ENCODE measurements at regions not wholly inside any gene's neighbourhood (a gene's known extent, or its start where the extent isn't known, plus 50 kb on each side); places are given as distances from the start of the nearest gene placed in this dataset.

GRCh38 chr5:10059556-10059955 lies 190.1 kb downstream of the ATPSCKMT start:
- DNase-seq (ENCODE audit: low read depth in 2 of 2), result no peak
- H3K4me3 ChIP-seq (replicated peaks in 1 of 2; ENCODE audit: low read depth in 2 of 2, low read length in 2 of 2), result no peak overlapping the region
- no peak for TF ChIP-seq CTCF (IDR thresholded peaks at IDR 0.05; ENCODE audit: low read depth, low read length)

- no peak for DNase-seq (ENCODE audit: low read depth in 2 of 2)
- H3K4me3 ChIP-seq (replicated peaks in 1 of 2; ENCODE audit: low read depth in 2 of 2, low read length in 2 of 2), result no peak overlapping the region
- TF ChIP-seq CTCF (IDR thresholded peaks at IDR 0.05; ENCODE audit: low read depth, low read length), result no peak
Measured at GRCh38 chr5:10057356-10057755, 192.3 kb downstream of the ATPSCKMT start.

- H3K4me3 ChIP-seq (replicated peaks in 1 of 2; ENCODE audit: low read depth in 2 of 2, low read length in 2 of 2), result no peak overlapping the region
- TF ChIP-seq CTCF (IDR thresholded peaks at IDR 0.05; ENCODE audit: low read depth, low read length), result no peak
- DNase-seq (ENCODE audit: low read depth in 2 of 2), result no peak
Measured at GRCh38 chr5:10056228-10056760, 193.4 kb downstream of the ATPSCKMT start.

- DNase-seq (ENCODE audit: low read depth in 2 of 2), result no peak
- no peak overlapping the region for H3K4me3 ChIP-seq (replicated peaks in 1 of 2; ENCODE audit: low read depth in 2 of 2, low read length in 2 of 2)
- no peak for TF ChIP-seq CTCF (IDR thresholded peaks at IDR 0.05; ENCODE audit: low read depth, low read length)
Measured at GRCh38 chr5:10049858-10050455, 199.7 kb downstream of the ATPSCKMT start.

GRCh38 chr5:10046676-10047075 lies 203.0 kb downstream of the ATPSCKMT start:
- no peak for DNase-seq (ENCODE audit: low read depth in 2 of 2)
- TF ChIP-seq CTCF (IDR thresholded peaks at IDR 0.05; ENCODE audit: low read depth, low read length), result no peak
- no peak overlapping the region for H3K4me3 ChIP-seq (replicated peaks in 1 of 2; ENCODE audit: low read depth in 2 of 2, low read length in 2 of 2)

- DNase-seq (ENCODE audit: low read depth in 2 of 2), result no peak
- no peak overlapping the region for H3K4me3 ChIP-seq (replicated peaks in 1 of 2; ENCODE audit: low read depth in 2 of 2, low read length in 2 of 2)
- TF ChIP-seq CTCF (IDR thresholded peaks at IDR 0.05; ENCODE audit: low read depth, low read length), result no peak
Measured at GRCh38 chr5:10045376-10045775, 204.3 kb downstream of the ATPSCKMT start.

All from cardiac fibroblast (primary cell).